H9 (cell line): ENCODE measurements at regions not wholly inside any gene's neighbourhood (a gene's known extent, or its start where the extent isn't known, plus 50 kb on each side); places are given as distances from the start of the nearest gene placed in this dataset.

Experiments
- DNase-seq: peaks from one replicate; pipeline ENCODE4 v3.0.0-alpha.2; 2017
- H2AFZ ChIP-seq: one replicate; pipeline ENCODE4 v1.6.1; 2013; ENCODE audit warnings: mild to moderate bottlenecking, low read length, control low read depth, moderate library complexity
- H2AK5ac ChIP-seq: 2 replicates; pipeline ENCODE4 v1.6.1; 2013; ENCODE audit warnings: low read length, control low read depth, mixed read lengths; ENCODE audit not compliant: insufficient read length
- H2BK120ac ChIP-seq: one replicate; pipeline ENCODE4 v1.6.1; 2013; ENCODE audit warnings: low read depth, mild to moderate bottlenecking, low read length, control low read depth, inconsistent platforms; ENCODE audit not compliant: poor library complexity, severe bottlenecking
- H2BK12ac ChIP-seq: 2 replicates; pipeline ENCODE4 v1.6.1; 2013; ENCODE audit warnings: low read length, control low read depth, mixed read lengths, low read depth; ENCODE audit not compliant: insufficient read length
- H2BK15ac ChIP-seq: 2 replicates; pipeline ENCODE4 v1.6.1; 2013; ENCODE audit warnings: low read depth, low read length, control low read depth
- H2BK20ac ChIP-seq: one replicate; pipeline ENCODE4 v1.6.1; 2013; ENCODE audit warnings: low read depth, mild to moderate bottlenecking, low read length, control low read depth, inconsistent platforms; ENCODE audit not compliant: poor library complexity, severe bottlenecking
- H2BK5ac ChIP-seq: 2 replicates; pipeline ENCODE4 v1.6.1; 2013; ENCODE audit warnings: low read length, control low read depth, mixed read lengths; ENCODE audit not compliant: insufficient read length
- H3K14ac ChIP-seq: 2 replicates; pipeline ENCODE4 v1.6.1; 2013; ENCODE audit warnings: low read length, control low read depth; ENCODE audit not compliant: insufficient read depth
- H3K18ac ChIP-seq: 2 replicates; pipeline ENCODE4 v1.6.1; 2013; ENCODE audit warnings: low read depth, mild to moderate bottlenecking, mixed read lengths, low read length, control low read depth; ENCODE audit not compliant: insufficient read length
- H3K23ac ChIP-seq: 2 replicates; pipeline ENCODE4 v1.6.1; 2013; ENCODE audit warnings: low read length, control low read depth, mixed read lengths, low read depth; ENCODE audit not compliant: insufficient read length
- H3K23me2 ChIP-seq: 2 replicates; pipeline ENCODE4 v1.6.1; 2013; ENCODE audit warnings: low read depth, mild to moderate bottlenecking, mixed read lengths, low read length, control low read depth; ENCODE audit not compliant: insufficient read length, poor library complexity, severe bottlenecking
- H3K27ac ChIP-seq: 2 replicates; pipeline ENCODE4 v1.5.1; 2013; ENCODE audit warnings: low read length, control low read depth, mixed read lengths, low read depth; ENCODE audit not compliant: insufficient read length
- H3K27me3 ChIP-seq: 2 replicates; pipeline ENCODE4 v1.6.1; 2013; ENCODE audit warnings: low read length, control low read depth, inconsistent platforms; ENCODE audit not compliant: insufficient read depth
- H3K4ac ChIP-seq: 2 replicates; pipeline ENCODE4 v1.6.1; 2013; ENCODE audit warnings: low read depth, mild to moderate bottlenecking, control low read depth, inconsistent platforms, low read length, moderate library complexity
- H3K4me1 ChIP-seq: 2 replicates; pipeline ENCODE4 v1.6.1; 2013; ENCODE audit warnings: low read length, control low read depth, inconsistent platforms; ENCODE audit not compliant: insufficient read depth
- H3K4me2 ChIP-seq: 2 replicates; pipeline ENCODE4 v1.6.1; 2013; ENCODE audit warnings: low read length, control low read depth, mixed read lengths; ENCODE audit not compliant: insufficient read length, insufficient read depth
- H3K56ac ChIP-seq: 2 replicates; pipeline ENCODE4 v1.6.1; 2013; ENCODE audit warnings: low read depth, mild to moderate bottlenecking, mixed read lengths, low read length, control low read depth; ENCODE audit not compliant: insufficient read length
- H3K79me1 ChIP-seq: 2 replicates; pipeline ENCODE4 v1.6.1; 2013; ENCODE audit warnings: low read depth, mild to moderate bottlenecking, moderate library complexity, low read length, control low read depth, inconsistent platforms; ENCODE audit not compliant: insufficient read depth, poor library complexity, severe bottlenecking
- H3K79me2 ChIP-seq: 2 replicates; pipeline ENCODE4 v1.6.1; 2013; ENCODE audit warnings: low read length, control low read depth, inconsistent platforms; ENCODE audit not compliant: insufficient read depth
- H3K9ac ChIP-seq: 2 replicates; pipeline ENCODE4 v1.6.1; 2013; ENCODE audit warnings: low read length, control low read depth, mixed read lengths; ENCODE audit not compliant: insufficient read length; ENCODE audit errors: extremely low read depth
- H3K9me3 ChIP-seq: one replicate; pipeline ENCODE4 v1.6.1; 2013; ENCODE audit warnings: low read depth, low read length, inconsistent platforms; ENCODE audit not compliant: control insufficient read depth
- H3T11ph ChIP-seq: one replicate; pipeline ENCODE4 v1.6.1; 2013; ENCODE audit warnings: mild to moderate bottlenecking, low read length, control low read depth, inconsistent platforms
- H4K20me1 ChIP-seq: one replicate; pipeline ENCODE4 v1.6.1; 2013; ENCODE audit not compliant: control insufficient read depth, insufficient read length, insufficient read depth
- H4K5ac ChIP-seq: 2 replicates; pipeline ENCODE4 v1.6.1; 2013; ENCODE audit warnings: low read depth, mild to moderate bottlenecking, mixed read lengths, low read length, control low read depth; ENCODE audit not compliant: insufficient read length
- H4K8ac ChIP-seq: replicated peaks from 2 replicates; pipeline ENCODE4 v1.6.1; 2013; ENCODE audit warnings: low read length, control low read depth, mixed read lengths, low read depth; ENCODE audit not compliant: insufficient read length
- H4K91ac ChIP-seq: 2 replicates; pipeline ENCODE4 v1.6.1; 2013; ENCODE audit warnings: low read depth, mild to moderate bottlenecking, moderate library complexity, mixed read lengths, low read length, control low read depth; ENCODE audit not compliant: insufficient read length
- H3K27ac Mint-ChIP-seq, 3 experiments: 2 replicates in 2 of 3; 3 replicates in 1 of 3; pipeline ENCODE4 v1.8.0; 2020 to 2021; ENCODE audit warnings: mixed read lengths in 3 of 3, mild to moderate bottlenecking in 1 of 3, moderate library complexity in 1 of 3
- H3K27me3 Mint-ChIP-seq: 2 replicates; pipeline ENCODE4 v1.8.0; 2021; ENCODE audit warnings: low read depth, mild to moderate bottlenecking, moderate library complexity, mixed read lengths
- H3K36me3 Mint-ChIP-seq, 3 experiments: 2 replicates in 2 of 3; 3 replicates in 1 of 3; pipeline ENCODE4 v1.8.0; 2020 to 2021; ENCODE audit warnings: low read depth in 3 of 3, mixed read lengths in 3 of 3; ENCODE audit not compliant: insufficient read depth in 1 of 3
- H3K4me1 Mint-ChIP-seq, 2 experiments: 2 replicates each; pipeline ENCODE4 v1.8.0; 2020; ENCODE audit warnings: mixed read lengths in 2 of 2
- H3K4me3 Mint-ChIP-seq, 2 experiments: 2 replicates in 1 of 2; 3 replicates in 1 of 2; pipeline ENCODE4 v1.8.0; 2020 to 2021; ENCODE audit warnings: mild to moderate bottlenecking in 2 of 2, mixed read lengths in 2 of 2, moderate library complexity in 1 of 2
- H3K9me3 Mint-ChIP-seq, 2 experiments: 2 replicates in 1 of 2; 3 replicates in 1 of 2; pipeline ENCODE4 v1.8.0; 2020; ENCODE audit warnings: mild to moderate bottlenecking in 2 of 2, mixed read lengths in 2 of 2, moderate library complexity in 1 of 2
- CTCF ChIP-seq: fragments of 200-600 bp; sonication (generic); conservative IDR thresholded peaks from 3 replicates; pipeline ENCODE4 v1.8.0; 2021; ENCODE audit warnings: antibody characterized with exemption, mild to moderate bottlenecking
- WGBS: extraction: QIAGEN DNeasy Blood & Tissue Kit; methylation state at CpG from one replicate; pipeline ENCODE4 v1.1.7; 2013; ENCODE audit warnings: missing lambda C conversion rate, low lambda C conversion rate, mixed read lengths; ENCODE audit not compliant: insufficient read length; ENCODE audit errors: extremely low coverage; 5-methylcytosine and 5-hydroxymethylcytosine counted together

DNA sequence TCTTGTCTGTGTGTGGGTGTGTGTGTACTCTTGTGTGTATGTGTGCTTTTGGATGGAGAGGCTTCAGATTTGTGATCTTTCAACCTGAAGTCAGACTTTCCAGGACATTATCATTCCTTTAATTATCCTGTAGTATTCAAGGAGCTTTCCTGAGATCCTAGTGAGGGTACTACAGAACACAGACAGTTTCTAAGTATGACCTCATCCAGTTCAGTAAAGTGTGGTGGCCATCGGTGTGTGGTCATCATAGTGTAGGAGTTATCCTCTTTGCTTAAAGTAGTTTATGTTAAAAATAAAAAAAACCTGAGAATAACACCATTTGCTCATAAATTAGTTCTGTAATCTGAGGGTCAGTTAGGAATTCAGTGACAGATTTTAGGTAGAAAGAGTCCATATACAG, 478.0 kb upstream of the ACTBL2 start:
- WGBS, result no CpG with 5 or more reads among the region's 1 CpG
- Mint-ChIP-seq H3K4me3 (no peak overlapping the region), H3K27me3 (no peaks in the 10 kb centered on the region), H3K27ac (no peak overlapping the region), H3K4me1 (no peaks in the 10 kb centered on the region), H3K36me3 (peaks cover 0 to 4% (median 0%) of the 10 kb centered on the region in 3 experiments; a peak in 3 of 7 replicates), H3K9me3 (peaks cover 9 to 12% of the 10 kb centered on the region in 2 experiments)
- Histone ChIP-seq H4K20me1 (no peaks in the 10 kb centered on the region), H3K79me1 (no peaks in the 10 kb centered on the region), H3K79me2 (no peaks in the 10 kb centered on the region), H4K8ac (no peak overlapping the region), H2AFZ (no peak overlapping the region), H3K9me3 (no peaks in the 10 kb centered on the region), H2BK12ac (no peak overlapping the region), H2BK120ac (no peak overlapping the region), H3K23ac (no peak overlapping the region), H3K27me3 (no peaks in the 10 kb centered on the region), H3K4ac (no peak overlapping the region), H3K4me1 (no peaks in the 10 kb centered on the region), H2AK5ac (no peak overlapping the region), H2BK5ac (no peak overlapping the region), H4K5ac (no peak overlapping the region), H2BK15ac (no peak overlapping the region), H3K9ac (no peak overlapping the region), H4K91ac (no peak overlapping the region), H3T11ph (no peak overlapping the region), H3K4me2 (no peak overlapping the region), H2BK20ac (no peak overlapping the region), H3K18ac (no peak overlapping the region), H3K56ac (no peak overlapping the region), H3K27ac (no peak overlapping the region), H3K23me2 (no peaks in the 10 kb centered on the region), H3K14ac (no peak overlapping the region)
- TF ChIP-seq CTCF, result no peak
- no peak for DNase-seq
